H54 (cell line): ENCODE measurements at regions not wholly inside any gene's neighbourhood (a gene's known extent, or its start where the extent isn't known, plus 50 kb on each side); places are given as distances from the start of the nearest gene placed in this dataset.
"Not testable (repeated sequence)": the region's sequence is repeated elsewhere in the genome, so short reads cannot be mapped to it uniquely, and the experiment has no call there.

Source experiments
- DNase-seq: peaks from one replicate; pipeline ENCODE4 v3.0.0; 2011; ENCODE audit warnings: low spot score, mixed read lengths; ENCODE audit not compliant: insufficient read length
- FAIRE-seq: peaks from 3 replicates; lab custom pipeline; 2011; peaks lifted over from hg19 to GRCh38; lab: Jason Lieb, UNC
- POLR2A ChIP-seq: IDR thresholded peaks from 2 replicates; pipeline ENCODE4 v1.6.1; 2011; ENCODE audit warnings: low read depth, mild to moderate bottlenecking, low read length

DNA sequence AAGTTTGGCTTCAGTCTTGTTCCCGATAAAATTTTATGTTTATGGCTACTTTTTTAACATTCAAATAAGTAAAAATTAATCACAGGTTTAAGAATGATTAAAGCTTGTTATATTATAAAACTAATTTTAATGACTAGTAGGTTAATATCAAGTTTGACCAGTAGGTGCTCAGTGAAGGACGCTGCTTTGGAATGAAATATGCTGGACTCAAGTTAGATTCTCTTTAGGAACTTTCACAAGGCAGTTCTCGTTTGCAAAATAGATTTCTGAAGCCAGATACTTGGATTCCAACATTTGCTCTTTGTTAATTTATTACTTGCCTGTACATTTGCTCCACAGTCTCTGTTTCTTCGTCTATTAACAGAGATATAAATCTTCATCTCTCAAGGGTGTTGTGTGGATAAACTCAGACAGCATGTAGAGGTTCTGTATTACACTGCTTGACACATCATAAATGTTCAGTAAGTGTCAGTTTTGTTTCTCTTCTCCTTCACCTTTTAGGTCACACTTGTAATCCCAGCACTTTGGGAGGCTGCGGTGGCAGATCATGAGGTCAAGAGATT lies 432.8 kb upstream of the CHRM3 start:
- FAIRE-seq (no peak), DNase-seq (no peak)
- no peak for TF ChIP-seq POLR2A

DNA sequence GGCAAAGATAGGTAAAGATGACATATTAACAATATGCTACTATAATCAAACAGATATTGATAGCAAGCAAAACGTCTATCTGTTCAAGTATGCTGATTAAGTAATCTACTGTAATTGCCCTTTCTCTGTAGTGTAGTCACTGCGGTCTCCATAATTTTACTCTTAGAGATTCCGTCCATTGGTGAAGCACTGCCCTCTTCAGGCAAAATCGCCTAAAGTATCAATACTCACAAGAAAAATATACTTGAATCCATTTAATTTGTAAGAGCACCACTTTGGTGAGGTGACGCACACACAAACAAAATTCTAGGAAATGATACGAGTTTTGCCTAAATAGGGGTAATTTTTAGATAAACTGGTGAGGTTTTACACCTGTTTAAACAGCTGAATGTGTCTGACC lies 434.6 kb upstream of the CHRM3 start:
- no peak for TF ChIP-seq POLR2A
- FAIRE-seq (no peak), DNase-seq (no peak)

DNA sequence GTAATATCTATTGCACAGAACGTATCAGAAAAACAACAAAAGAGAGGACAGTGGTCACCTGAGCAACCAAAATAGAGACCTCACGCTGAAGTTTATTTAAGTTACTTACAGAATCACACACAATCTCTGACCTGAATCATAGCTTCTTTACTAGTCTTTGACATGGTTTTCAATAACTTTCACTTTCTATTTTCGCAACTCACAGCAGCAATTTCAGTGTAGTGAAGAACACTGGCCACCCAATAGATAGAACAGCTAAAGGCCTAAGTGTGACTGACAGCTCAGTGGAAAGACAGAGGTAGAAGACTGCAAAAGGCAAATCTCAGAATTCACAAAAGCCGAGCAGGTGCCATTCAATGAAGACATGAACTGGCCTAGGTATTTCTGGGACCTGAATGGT lies 435.6 kb upstream of the CHRM3 start:
- peak; percentile 58 for FAIRE-seq

DNA sequence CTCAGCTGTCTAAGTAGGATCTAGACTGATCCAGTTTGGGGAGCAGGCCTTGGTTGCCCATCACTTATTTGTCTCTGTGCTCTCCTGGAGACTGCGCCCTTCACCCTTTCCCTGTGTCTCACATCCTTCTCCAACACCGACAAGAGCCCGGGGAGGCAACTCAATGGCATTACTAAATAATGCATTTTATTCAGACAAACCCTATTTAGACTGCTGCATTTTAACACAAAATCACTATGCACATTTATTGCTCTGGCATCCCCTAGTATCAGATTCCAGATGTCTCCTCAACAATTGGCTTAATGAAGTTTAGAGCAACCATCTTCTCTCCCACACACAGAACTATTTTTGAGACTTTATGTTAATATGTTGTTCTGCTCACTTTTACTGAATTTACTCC lies 436.4 kb upstream of the CHRM3 start:
- no peak for FAIRE-seq
- no peak for DNase-seq
- no peak for TF ChIP-seq POLR2A

More for the DNA sequence above, 435.6 kb upstream of the CHRM3 start:
- no peak for DNase-seq
- TF ChIP-seq POLR2A = no peak

DNA sequence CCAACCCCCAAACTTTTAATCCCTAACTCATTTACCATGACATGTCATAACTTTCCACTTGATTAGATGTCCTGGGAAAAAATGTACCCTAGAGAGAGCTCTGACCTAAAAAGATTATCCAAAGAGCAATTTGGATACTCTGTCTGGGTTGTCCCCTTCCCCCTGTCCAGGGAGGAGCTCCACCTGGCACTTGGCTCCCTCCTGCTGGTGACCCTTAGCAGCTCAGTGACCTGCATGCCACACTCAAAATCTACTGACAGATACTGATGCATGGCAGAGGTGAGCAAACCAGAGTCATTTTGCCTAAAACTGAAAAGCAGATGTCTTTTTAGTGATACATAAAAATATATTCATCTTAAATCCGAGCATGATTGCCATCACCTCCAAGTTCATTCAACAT lies 442.3 kb upstream of the CHRM3 start:
- TF ChIP-seq POLR2A = no peak
- FAIRE-seq (no peak), DNase-seq (no peak)

DNA sequence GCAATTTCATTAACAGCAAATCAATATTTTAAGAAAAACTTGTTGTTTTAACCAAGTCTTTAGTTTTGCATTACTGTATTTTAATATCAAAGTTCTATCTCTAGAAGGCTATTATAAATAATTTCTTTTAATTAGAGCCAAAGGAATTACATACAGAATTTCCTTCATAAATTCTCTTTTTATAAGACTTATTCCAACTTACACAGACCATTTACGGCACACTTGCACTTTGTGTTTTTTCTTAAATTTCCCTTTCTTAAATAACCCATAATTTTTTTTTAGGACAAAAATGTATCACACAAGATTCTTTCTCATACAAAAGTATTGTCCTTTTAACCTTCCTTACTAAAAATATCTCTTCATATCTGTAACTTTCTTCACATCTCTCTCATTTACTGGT lies 458.5 kb upstream of the CHRM3 start:
- FAIRE-seq = no peak
- DNase-seq = no peak
- no peak for TF ChIP-seq POLR2A

DNA sequence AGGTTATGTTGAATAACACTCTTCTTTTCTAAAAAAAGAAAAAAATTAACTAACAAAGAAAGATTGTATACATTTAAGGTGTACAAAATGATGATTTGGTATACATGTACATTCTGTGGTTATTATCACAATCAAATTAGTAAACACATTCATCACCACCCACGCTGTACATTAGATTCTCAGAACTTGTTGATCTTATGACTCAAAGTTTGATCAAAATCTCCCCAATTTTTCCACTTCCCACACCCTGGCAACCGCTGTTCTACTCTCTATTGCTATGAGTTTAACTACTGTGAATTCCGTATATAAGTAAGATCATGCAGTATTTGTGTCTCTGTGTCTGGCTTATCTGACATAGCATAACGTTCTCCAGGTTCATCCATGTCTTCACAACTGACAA lies 469.5 kb upstream of the CHRM3 start:
- DNase-seq (no peak), FAIRE-seq (peak; percentile 41)
- TF ChIP-seq POLR2A = no peak

DNA sequence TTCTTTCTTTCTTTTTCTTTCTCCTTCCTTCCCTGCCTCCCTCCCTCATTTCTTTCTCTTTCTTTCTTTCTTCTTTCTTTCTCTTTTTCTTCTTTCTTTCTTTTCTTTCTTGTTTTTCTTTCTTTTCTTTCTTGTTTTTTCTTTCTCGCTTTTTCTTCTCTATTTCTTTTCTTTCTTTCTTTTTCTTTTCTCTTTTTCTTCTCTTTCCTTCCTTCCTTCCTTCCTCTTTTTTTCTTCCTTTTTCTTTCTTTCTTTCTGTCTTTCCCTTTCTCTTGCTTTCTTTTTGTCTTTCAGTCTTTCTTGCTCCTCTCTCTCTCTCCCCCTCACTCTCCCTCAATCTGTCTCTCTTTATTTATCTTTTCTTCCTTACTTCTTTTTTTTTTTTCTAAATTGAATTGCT lies 472.0 kb upstream of the CHRM3 start:
- no peak for FAIRE-seq
- TF ChIP-seq POLR2A = no peak
- no peak for DNase-seq

DNA sequence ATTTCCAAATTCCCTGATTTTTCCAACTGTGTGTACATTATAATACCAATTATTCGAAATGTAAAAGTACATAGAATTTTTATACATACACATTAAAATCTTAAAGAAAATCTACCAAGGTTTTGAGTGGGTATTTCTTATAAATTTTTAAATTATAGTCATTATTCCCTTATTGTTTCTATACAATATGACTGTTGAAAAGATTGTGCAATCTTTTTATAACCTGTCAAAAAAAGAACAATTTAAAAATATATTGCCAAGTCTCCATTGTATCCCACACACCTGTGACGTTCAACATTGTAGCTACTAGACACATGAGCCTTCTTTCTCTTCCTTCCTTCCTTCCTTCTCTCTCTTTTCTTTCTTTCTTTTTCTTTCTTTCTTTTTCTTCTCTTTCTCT lies 473.2 kb upstream of the CHRM3 start:
- no peak for TF ChIP-seq POLR2A

DNA sequence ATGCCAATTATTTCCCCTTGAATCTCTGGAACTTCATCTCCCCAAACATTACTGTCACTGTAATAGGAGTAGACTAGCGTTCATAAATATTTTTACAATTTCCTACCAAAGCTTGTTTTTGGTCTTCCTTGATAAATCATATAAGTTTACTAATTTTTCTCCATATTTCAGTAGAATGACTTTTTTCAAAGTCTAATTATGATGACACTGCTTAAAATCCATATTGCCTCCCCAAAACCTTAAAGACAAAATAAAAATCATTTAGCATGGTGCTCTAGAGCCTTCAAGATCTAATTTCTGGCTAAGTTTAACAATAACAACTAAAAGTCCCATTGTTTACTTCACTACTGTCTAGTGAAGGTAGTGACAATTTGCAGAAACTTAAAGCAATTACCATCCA lies 474.2 kb upstream of the CHRM3 start:
- DNase-seq (no peak), FAIRE-seq (no peak)
- TF ChIP-seq POLR2A = no peak

More for the DNA sequence above, 473.2 kb upstream of the CHRM3 start:
- no peak for FAIRE-seq
- no peak for DNase-seq

DNA sequence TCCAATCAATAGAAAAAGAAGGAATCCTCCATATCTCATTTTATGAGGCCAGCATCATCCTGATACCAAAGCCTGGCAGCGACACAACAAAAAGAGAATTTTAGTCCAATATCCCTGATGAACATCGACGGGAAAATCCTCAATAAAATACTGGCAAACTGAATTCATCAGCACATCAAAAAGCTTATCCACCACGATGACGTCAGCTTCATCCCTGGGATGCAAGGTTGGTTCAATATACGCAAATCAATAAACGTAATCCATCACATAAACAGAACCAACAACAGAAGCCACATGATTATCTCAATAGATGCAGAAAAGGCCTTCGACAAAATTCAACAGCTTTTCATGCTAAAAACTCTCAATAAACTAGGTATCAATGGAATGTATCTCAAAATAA lies 483.6 kb upstream of the CHRM3 start:
- FAIRE-seq, DNase-seq: not testable (repeated sequence)

DNA sequence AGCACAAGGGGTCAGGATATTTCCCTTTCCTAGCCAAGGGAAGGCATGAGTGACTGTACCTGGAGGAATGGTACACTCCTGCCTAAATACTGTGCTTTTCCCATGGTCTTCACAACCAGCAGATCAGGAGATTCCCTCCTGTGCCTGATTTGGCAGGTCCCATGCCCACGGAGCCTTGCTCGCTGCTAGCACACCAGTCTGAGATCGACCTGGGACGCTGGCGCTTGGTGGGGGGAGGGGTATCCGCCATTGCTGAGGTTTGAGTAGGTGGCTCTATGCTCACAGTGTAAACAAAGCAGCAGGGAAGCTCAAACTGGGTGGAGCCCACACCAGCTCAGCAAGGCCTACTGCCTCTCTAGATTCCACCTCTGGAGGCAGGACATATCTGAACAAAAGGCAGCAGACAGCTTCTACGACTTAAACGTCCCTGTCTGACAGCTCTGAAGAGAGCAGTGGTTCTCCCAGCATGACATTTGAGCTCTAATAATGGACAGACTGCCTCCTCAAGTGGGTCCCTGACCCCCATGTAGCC lies 486.0 kb upstream of the CHRM3 start:
- no peak for TF ChIP-seq POLR2A
- no peak for DNase-seq
- FAIRE-seq = no peak

DNA sequence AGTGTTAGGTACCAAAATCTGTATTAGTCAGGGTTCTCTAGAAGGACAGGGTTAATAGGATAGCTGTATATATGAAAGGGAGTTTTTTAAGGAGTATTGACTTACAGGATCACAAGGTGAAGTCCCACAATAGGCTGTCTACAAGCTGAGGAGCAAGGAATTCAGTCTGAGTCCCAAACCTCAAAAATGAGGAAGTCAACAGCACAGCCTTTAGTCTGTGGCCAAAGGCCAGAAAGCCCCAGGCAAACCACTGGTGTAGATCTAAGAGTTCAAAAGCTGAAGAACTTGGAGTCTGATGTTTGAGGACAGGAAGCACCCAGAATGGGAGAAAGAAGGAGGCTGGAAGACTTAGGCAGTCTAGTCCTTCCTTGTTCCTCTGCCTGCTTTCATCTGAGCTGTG lies 487.5 kb upstream of the CHRM3 start:
- FAIRE-seq (no peak), DNase-seq (no peak)
- no peak for TF ChIP-seq POLR2A

DNA sequence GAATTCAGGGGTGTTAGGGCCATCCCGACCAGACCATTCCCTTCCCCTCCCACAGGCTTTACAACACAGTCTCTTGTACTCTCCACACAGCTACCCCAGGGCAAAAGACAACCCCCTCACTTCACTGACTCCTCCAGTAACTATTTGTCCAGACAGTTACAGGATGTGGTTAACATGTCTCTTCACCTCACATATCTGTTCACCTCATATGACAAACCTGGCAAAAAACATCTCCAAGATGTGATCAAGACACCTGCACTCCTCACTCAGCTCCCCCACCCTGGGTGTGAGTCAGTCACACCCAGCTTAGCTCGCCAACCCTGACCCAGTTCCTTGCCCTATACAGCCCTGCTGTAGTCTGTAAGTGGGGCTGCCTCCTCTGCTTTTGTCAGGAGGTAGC lies 490.5 kb upstream of the CHRM3 start:
- DNase-seq (no peak), FAIRE-seq (no peak)
- TF ChIP-seq POLR2A = no peak

DNA sequence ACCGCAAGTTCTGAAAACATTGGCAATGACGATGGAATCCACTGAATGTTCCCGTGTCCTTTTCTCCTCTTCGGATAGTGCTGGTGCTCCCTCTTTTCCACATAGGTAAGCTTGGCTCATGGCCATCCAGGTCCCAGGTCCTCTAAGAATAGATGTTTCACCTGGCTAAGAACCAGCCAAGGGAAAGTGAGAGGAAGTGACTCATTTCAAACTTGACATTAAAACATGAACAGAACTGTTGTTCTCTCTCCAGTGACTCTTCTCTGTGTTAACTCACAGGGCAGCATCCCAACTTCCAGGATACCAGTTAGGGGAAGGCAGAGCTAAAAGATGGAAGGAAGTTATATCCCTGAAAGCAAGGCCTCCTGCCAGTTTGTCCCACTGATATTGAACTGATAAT lies 493.8 kb upstream of the CHRM3 start:
- DNase-seq = peak; percentile 7
- no peak for TF ChIP-seq POLR2A
- FAIRE-seq = peak; percentile 84
